Transverse colon (tissue), 4 donors: ENCODE measurements at regions not wholly inside any gene's neighbourhood (a gene's known extent, or its start where the extent isn't known, plus 50 kb on each side); places are given as distances from the start of the nearest gene placed in this dataset.

Experiments
- DNase-seq: peaks from one replicate; pipeline ENCODE4 v3.0.0-alpha.2; 2019
- H3K27ac ChIP-seq, 4 donors: fragments of 200-600 bp; sonication (generic); 2 replicates each; pipeline ENCODE4 v1.5.1; 2016 to 2018; ENCODE audit warnings: inconsistent platforms in 4 of 4
- H3K27me3 ChIP-seq: fragments of 200-600 bp; sonication (generic); 2 replicates; pipeline ENCODE4 v1.5.1; 2017; ENCODE audit warnings: inconsistent platforms
- H3K36me3 ChIP-seq, 4 donors: fragments of 200-600 bp; sonication (generic); 2 replicates each; pipeline ENCODE4 v1.5.1; 2017 to 2019; ENCODE audit warnings: inconsistent platforms in 4 of 4
- H3K4me1 ChIP-seq, 4 donors: fragments of 200-600 bp; sonication (generic); 2 replicates each; pipeline ENCODE4 v1.5.1; 2017 to 2020; ENCODE audit warnings: inconsistent platforms in 4 of 4
- H3K4me3 ChIP-seq, 4 donors: fragments of 200-600 bp; sonication (generic); 1 replicate in 1 of 4; 2 replicates in 3 of 4; pipeline versions ENCODE4 v1.5.1 to v1.6.1; 2017 to 2019; ENCODE audit warnings: inconsistent platforms in 4 of 4
- H3K9me3 ChIP-seq, 2 donors: fragments of 200-600 bp; sonication (generic); 2 replicates each; pipeline ENCODE4 v1.5.1; 2017 to 2019; ENCODE audit warnings: inconsistent platforms in 2 of 2
- CTCF ChIP-seq, 5 experiments: fragments of 200-600 bp in 3 of 5; fragments of 450-650 bp in 2 of 5; sonication (generic) in 3 of 5; IDR thresholded peaks; 1 replicate in 2 of 5; 2 replicates in 3 of 5; pipeline ENCODE4 v1.5.1; 2016 to 2017; ENCODE audit warnings: antibody characterized with exemption in 5 of 5, inconsistent platforms in 3 of 5, mild to moderate bottlenecking in 2 of 5, moderate library complexity in 1 of 5
- EP300 ChIP-seq: sonication (generic); formaldehyde crosslinking; IDR thresholded peaks from one replicate; pipeline ENCODE4 v1.6.1; 2017; ENCODE audit warnings: antibody characterized with exemption, low read depth
- POLR2A ChIP-seq: fragments of 450-650 bp; IDR thresholded peaks from one replicate; pipeline ENCODE4 v1.6.1; 2016; ENCODE audit warnings: antibody characterized with exemption, mild to moderate bottlenecking, moderate library complexity
- POLR2AphosphoS5 ChIP-seq, 3 donors: sonication (generic); formaldehyde crosslinking; IDR thresholded peaks; one replicate each; pipeline ENCODE4 v1.6.1; 2016; ENCODE audit warnings: antibody characterized with exemption in 3 of 3
- WGBS, 2 donors: methylation state at CpG; one replicate each; pipeline ENCODE4 v1.1.5; 2018; ENCODE audit warnings: low coverage in 1 of 2; 5-methylcytosine and 5-hydroxymethylcytosine counted together
- in situ Hi-C, 4 donors: fragments of 200-750 bp; cut with MboI; loops; one replicate each; pipeline versions ENCODE4 v1.15.0 to v1.15.1; 2017; ENCODE audit warnings: low sequenced_read_pairs in 3 of 4, low pct_ligation_motif_present in 1 of 4, low pct_unique_long_range_greater_than_20kb in 1 of 4
- intact Hi-C: fragments of 100-400 bp; cut with DNase I; formaldehyde crosslinking; loops from one replicate; pipeline ENCODE4 v1.15.1; 2023; ENCODE audit warnings: low total_unique reads

- no peak for DNase-seq
- intact Hi-C loops (no loop called here), in situ Hi-C loops (loop anchor here in 1 of 4 donors (25.0 kb wide), 1 partner anchor 300 kb away; no protein-coding TSS in a partner anchor)
These were observed 286.2 kb upstream of the VWC2 start for GRCh38 chr7:49486974-49487829.

GRCh38 chr7:49487830-49488140 is 285.7 kb upstream of the VWC2 start:
- Histone ChIP-seq H3K4me3 (no peak overlapping the region), H3K9me3 (no peaks in the 10 kb centered on the region), H3K36me3 (no peaks in the 10 kb centered on the region), H3K27me3 (no peaks in the 10 kb centered on the region), H3K4me1 (peaks cover 0 to 21% (median 4%) of the 10 kb centered on the region in 4 donors), H3K27ac (no peak overlapping the region)
- TF ChIP-seq POLR2AphosphoS5 (IDR thresholded peaks at IDR 0.05), result no peak
- TF ChIP-seq CTCF (IDR thresholded peaks at IDR 0.05), result no peak
- no peak for TF ChIP-seq POLR2A
- TF ChIP-seq EP300, result no peak
- in situ Hi-C loops (loop anchor here in 1 of 4 donors (25.0 kb wide), 1 partner anchor 300 kb away; no protein-coding TSS in a partner anchor), intact Hi-C loops (no loop called here)
- WGBS, 2 donors, result 35 to 46% methylated on average over 3 of the region's 3 CpGs
- no peak for DNase-seq

More at GRCh38 chr7:49486974-49487829, 286.2 kb upstream of the VWC2 start:
- Histone ChIP-seq H3K4me1 (peaks cover 0 to 21% (median 4%) of the 10 kb centered on the region in 4 donors), H3K9me3 (no peaks in the 10 kb centered on the region), H3K27me3 (no peaks in the 10 kb centered on the region), H3K36me3 (no peaks in the 10 kb centered on the region), H3K27ac (no peak overlapping the region), H3K4me3 (no peak overlapping the region)
- TF ChIP-seq EP300 (no peak), POLR2AphosphoS5 (IDR thresholded peaks at IDR 0.05) (no peak), CTCF (IDR thresholded peaks at IDR 0.05) (no peak), POLR2A (no peak)
- WGBS, 2 donors, result 15 to 17% methylated on average over 5 of the region's 5 CpGs

GRCh38 chr7:49488573-49488972 is 284.9 kb upstream of the VWC2 start:
- Histone ChIP-seq H3K27ac (no peak overlapping the region), H3K9me3 (no peaks in the 10 kb centered on the region), H3K27me3 (no peaks in the 10 kb centered on the region), H3K4me3 (no peak overlapping the region), H3K4me1 (peaks cover 0 to 21% (median 4%) of the 10 kb centered on the region in 4 donors), H3K36me3 (no peaks in the 10 kb centered on the region)
- DNase-seq, result no peak
- TF ChIP-seq POLR2AphosphoS5 (IDR thresholded peaks at IDR 0.05), result no peak
- no peak for TF ChIP-seq EP300
- TF ChIP-seq CTCF (IDR thresholded peaks at IDR 0.05), result no peak
- no peak for TF ChIP-seq POLR2A
- WGBS, 2 donors, result 34 to 43% methylated on average over 1 of the region's 1 CpG
- intact Hi-C loops (no loop called here), in situ Hi-C loops (loop anchor here in 1 of 4 donors (25.0 kb wide), 1 partner anchor 299 kb away; no protein-coding TSS in a partner anchor)

- Histone ChIP-seq H3K9me3 (no peaks in the 10 kb centered on the region), H3K4me3 (no peak overlapping the region), H3K27ac (no peak overlapping the region), H3K36me3 (no peaks in the 10 kb centered on the region), H3K27me3 (no peaks in the 10 kb centered on the region), H3K4me1 (no peaks in the 10 kb centered on the region)
- TF ChIP-seq POLR2AphosphoS5 (IDR thresholded peaks at IDR 0.05), result no peak
- TF ChIP-seq EP300, result no peak
- TF ChIP-seq CTCF (IDR thresholded peaks at IDR 0.05), result no peak
- no peak for TF ChIP-seq POLR2A
- no peak for DNase-seq
- intact Hi-C loops, result no loop called here
- 61 to 79% methylated on average over 2 to 6 of the region's 6 CpGs for WGBS, 2 donors
- in situ Hi-C loops, result loop anchor here in 1 of 4 donors (25.0 kb wide), 1 partner anchor 290 kb away; no protein-coding TSS in a partner anchor
These were observed 276.0 kb upstream of the VWC2 start for GRCh38 chr7:49497471-49497870.
